ENCODE measurements at regions not wholly inside any gene's neighbourhood (a gene's known extent, or its start where the extent isn't known, plus 50 kb on each side); places are given as distances from the start of the nearest gene placed in this dataset.
A peak's percentile ranks its signal among the peaks of the same experiment; 100 is the strongest.
"Not testable (repeated sequence)": the region's sequence is repeated elsewhere in the genome, so short reads cannot be mapped to it uniquely, and the experiment has no call there.

DNA sequence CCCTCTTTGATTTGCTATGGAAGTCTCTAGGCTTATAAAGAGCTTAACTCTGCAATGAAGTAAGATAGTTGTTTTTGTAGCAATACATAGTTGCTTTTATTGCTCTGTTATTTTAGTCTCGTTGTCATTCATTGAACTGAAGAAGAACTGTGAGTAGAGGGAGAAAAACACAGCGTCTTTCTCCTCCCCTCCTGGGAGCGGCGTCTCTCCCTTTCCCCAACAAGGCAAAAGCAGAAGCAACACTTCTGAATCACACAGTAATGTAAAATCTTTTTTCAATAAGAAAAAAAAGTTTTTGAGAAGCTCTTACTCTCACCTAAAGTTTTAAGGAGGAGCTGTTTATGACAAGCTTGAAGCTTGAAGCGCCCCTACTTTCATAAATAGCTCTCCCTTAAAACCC, 119.3 kb upstream of the SLC7A14 start:
- no peak for DNase-seq (ENCODE audit: low read depth)

DNA sequence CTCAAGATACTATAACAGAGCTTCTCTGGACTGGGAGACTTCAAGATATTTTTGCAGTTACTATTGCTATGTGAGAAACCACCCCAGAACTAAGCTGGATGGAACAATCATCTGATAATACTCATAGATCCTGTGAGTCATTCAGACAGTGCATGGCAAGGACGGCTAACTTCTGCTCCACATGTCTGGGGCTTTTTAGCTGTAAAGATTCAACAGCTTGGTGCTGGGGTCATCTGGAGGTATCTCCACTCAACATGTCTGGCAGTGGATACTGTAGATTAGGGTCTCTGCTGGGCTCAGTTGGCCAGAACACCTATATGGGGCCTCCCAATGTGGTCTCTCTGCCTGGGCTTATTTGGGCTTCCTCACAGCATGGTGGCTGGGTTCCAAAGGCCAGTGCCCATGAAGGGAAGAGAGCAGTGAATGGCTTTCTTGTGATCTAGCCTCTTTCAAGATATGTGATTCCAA, 117.3 kb upstream of the SLC7A14 start:
- DNase-seq (ENCODE audit: low read depth): peak; percentile 90

DNA sequence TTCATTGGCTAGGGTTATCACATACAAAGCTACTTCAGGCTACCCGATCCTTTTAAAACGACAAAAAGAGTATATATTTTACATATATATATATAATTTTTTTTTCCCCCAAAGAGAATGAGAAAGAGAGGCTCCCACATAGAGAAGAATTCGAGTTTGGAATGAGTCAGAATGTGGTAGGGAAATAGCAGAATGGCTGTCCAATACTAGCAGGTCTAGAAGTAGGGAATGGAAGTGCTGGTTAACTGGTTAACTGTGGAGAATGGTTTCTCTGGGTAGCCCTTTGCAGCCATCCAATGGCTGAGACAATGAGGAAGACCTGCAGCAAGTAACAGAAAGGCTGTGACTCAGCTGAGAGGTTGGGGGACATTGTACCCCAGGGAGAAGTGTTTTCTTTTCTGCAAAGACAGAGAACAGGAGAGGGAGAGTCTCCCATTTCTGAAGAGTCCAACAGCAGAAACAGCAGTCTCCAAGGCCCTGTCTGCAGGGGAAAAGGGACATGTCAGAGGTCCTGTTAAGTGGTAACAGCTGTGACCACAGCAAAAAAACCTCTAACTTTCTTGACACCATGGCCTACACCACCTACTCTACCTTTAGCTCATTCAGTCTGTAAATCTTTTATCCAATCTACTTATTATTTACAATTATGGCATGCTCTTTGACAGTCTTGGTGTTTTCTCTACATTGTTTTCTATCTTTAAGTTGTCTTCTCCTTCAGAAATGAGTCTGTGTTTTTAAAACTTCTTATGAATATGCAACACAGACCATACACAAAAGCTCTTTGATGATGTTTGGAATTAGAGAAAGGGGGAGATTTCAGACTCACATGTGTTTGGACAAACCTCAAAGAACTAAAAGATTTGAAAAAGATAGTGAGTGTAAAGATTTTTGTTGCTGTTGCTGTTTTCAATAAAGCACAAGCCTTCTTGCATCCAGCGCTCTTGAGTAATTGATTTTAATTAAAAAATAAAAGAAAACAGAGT, 116.1 kb upstream of the SLC7A14 start:
- no peak for DNase-seq (ENCODE audit: low read depth)

DNA sequence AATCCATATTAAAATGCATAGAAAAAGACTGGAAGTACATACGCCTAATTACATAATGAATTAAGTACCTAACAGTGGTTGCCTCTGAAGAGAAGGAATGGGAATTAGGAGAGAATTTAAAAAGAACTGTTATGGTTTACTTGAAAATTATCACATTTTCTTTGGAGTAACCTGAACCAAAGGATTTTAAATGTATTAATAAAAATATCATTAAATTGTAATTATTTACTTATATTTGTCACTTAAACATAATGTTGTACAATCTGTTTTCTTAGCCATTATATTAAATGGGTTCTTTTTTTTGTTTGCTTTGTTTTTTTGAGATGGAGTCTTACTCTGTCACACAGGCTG, 114.2 kb upstream of the SLC7A14 start:
- no peak for DNase-seq (ENCODE audit: low read depth)

DNA sequence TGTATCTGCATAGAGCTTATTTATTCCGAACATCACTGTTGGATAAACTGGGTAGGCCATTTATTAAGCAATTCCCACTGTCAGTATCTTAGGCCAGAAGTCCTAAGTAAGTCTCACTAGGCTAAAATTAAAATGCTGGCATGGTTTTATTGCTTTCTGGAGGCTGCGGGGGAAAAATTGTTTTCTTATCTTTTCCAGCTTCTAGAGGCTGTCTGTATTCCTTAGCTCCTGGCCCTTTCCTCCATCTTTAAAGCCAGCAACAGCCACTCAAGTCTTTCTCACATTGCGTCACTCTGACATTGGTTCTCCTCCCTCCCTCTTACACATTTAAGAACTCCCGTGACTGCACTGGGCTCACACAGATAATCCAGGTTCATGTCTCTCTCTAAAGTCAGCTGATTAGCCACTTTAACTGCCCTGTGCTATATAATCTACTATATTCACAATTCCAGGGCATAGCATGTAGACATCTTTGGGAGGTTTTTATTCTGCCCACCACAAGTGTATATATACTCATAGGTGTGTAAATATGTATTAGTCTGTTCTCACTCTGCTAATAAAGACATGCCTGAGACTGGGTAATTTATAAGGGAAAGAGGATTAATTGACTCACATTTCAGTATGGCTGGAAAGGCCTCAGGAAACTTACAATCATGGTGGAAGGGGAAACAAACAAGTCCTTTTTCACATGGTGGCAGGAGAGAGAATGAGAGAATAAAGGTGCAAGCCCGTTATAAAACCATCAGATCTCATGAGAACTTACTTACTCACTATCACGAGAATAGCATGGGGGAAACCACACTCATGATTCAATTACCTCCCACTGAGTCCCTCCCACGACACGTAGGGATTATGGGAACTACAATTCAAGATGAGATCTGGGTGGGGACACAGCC, 113.5 kb upstream of the SLC7A14 start:
- no peak for DNase-seq (ENCODE audit: low read depth)

DNA sequence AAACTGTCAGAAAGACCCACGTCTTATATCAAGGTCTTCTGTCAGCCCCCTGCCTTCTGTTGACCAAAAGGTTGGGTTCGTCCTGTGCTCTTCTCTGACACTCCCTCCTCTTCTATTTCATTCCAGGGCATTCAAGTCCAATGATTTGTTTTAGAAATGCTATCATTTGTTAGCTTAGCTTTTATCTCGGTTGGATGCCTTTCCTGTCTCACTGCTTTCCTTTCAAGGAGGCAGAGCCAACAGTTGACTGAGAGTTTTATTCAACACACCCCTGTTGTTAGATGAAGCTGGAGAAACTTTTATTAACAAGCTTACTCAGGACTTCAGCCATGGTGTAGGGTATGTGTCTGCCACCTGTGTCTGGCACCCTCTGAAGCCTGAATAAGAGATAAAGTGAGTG, 112.0 kb upstream of the SLC7A14 start:
- DNase-seq (ENCODE audit: low read depth): no peak

DNA sequence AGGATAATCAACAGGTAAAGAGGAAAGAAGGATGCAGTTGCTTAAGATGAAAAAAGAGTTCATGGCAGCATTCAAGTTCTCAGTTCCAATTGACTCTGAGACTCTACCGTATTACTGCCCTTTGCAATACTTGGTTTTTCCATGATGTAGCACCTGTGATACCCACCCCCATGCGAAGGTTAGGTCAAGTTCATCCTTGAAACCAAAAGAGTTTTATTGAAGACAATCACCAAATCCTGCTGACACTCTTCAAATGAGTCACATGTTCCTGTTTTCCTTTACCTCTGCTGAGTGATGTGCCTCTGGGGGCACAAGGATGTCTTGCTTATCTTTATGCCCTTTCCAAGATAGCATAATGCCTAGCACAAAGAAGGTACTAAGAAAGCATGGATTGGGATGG, 111.3 kb upstream of the SLC7A14 start:
- no peak for DNase-seq (ENCODE audit: low read depth)

DNA sequence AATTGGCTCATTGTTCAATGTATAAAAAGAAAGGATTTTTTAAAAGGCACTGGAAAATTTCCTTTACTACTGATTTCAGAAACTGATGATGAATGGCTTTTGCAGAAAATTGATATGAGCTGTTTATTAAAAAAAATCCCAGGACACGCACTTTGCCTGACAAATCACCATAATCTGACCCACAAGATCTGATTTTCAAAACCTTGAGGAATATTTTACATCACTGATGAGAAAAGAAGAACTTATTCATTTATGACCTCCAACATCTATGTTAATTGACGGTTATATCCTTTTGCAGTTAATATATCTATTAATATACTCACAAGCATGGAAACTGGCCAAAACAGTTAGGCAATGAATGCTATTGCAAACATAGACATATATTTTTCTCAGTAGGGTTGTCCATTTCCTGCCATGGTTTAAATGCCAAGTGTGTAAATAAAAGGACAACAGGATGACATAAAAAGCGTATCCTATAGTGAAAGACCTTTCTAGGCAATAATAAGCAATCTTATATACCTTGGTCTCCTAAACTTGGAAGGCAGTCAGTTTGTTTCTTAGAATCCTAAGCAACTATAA, 109.7 kb upstream of the SLC7A14 start:
- no peak for DNase-seq (ENCODE audit: low read depth)

DNA sequence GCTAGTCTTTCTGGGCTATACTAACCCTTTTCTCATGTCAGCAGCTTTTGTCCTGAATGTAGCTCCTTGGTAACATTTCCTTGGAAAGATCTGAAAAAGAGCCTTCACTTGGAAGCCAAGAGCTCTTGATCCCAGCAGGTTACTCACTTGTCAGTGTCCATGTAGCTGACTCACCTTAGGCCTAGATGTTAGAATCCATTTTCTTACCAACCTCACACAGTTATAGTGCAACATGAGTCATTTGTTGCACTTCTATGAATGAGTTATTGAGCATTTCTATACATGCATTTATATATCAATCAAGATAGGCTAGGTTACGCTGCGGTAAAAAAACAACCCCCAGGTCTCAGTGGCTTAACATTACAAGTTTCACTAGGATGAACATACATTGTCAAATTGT, 106.8 kb upstream of the SLC7A14 start:
- no peak for DNase-seq (ENCODE audit: low read depth)

DNA sequence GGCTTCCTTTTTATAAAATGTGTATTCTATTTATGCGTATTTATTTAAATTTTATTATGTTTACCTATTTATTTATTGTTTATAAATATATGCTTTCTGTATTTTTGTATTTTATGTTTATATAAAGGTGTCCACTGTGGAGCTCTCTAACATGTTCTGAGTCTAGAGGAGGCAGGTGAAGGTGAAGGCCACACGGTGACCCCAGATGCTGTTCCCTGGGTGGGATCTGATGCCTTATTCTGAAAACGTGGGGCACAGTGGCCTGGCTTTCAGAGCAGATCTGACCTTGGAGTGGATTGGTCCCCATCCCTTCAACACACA, 104.7 kb upstream of the SLC7A14 start:
- DNase-seq (ENCODE audit: low read depth): no peak

DNA sequence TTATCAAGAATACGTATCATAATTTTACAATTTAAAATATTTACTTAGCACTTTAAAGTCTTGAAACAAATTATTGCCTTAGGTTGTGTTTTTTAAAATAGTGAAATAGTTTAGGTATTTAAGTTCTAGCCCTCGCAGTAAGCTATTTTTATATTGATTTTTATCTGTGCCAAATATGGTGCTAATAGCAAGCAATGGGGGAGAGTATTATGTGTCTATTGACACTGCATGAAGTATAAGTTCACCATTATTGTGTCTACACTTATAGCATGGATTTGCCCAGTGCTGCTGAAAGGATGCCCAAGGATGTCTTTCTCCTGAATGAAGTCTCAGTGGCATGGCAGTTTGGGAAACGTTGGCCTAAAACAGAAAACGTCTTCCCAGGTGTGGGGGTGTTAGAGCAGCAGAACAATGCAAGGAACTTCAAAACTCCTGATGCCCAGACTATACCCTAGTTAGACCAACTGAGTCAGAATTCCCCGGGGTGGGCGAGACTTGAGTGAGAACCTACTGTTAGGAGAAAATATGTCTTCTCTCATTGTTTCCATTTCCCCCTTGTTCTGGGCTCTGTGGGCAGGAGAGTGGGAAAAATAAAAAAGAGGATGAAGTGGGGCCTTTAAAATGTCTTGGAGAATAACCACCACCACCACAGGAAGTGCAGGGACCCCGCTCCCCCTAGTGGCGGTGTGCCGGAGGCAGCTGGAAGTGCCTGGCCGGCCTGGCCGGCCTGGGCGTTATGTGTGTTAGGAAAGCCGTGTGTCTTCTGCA, 104.2 kb upstream of the SLC7A14 start:
- DNase-seq (ENCODE audit: low read depth): peak; percentile 39

DNA sequence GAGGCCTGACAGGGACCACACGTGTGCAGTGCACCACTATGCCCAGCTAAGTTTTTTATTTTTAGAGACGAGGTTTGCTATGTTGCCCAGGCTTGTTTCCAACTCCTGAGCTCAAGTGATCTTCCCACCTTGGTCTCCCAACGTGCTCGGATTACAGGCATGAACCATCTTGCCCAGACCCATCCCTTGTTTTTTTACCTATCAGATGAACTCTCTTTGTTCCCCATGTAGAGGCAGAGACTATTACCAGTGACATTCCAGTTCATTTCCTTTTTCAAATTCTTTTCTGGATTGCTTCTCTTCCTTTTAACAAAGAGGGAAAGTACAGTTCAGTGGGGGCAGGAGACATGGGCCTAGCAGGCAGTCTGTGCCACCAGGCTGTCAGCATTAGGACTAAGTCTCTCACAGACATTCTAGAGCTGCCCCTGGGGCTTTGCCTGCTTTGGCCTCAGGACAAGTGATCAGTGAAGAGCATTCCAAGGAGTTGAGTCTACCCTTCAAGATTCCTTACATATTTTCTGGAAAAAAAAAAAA, 103.5 kb upstream of the SLC7A14 start:
- DNase-seq (ENCODE audit: low read depth): peak; percentile 99

DNA sequence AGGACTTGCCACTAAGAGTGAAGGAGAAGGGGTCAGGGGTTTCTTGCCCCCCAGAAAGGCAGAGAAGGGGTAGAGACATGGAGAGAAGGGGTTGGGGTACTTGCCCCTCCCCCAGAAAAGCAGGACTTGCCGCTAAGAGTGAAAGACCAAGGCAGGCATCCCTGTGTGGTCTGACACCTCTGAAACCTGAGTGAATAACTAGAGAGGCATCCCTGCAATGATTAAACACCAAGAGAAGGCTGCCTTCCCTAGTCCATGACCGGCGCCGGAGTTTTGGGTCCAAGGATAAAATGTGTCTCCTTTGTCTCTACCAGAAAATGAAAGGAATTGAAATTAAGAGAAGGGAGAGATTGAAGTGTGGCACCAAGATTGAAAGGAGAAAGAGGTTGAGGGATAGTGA, 102.3 kb upstream of the SLC7A14 start:
- DNase-seq (ENCODE audit: low read depth): not testable (repeated sequence)

DNA sequence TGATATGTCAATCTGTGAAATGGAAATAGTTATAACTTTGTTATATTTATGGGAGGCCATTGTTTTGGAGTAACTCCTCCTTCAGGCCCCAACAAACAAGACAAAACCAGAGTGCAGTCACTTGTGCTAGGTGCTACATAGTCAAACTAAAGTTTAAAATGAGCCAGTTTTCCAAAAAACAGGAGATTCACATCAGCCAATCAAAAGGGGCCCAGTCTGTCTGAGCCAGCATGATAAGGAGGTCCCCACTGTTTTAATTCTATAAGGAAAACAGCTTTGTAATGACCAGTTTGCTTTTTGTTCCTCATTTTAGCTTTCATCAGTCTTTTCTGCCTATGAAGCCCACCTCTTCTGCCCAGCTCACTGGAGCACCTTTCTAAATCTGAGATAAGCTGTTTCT, 94.7 kb upstream of the SLC7A14 start:
- no peak for DNase-seq (ENCODE audit: low read depth)

DNA sequence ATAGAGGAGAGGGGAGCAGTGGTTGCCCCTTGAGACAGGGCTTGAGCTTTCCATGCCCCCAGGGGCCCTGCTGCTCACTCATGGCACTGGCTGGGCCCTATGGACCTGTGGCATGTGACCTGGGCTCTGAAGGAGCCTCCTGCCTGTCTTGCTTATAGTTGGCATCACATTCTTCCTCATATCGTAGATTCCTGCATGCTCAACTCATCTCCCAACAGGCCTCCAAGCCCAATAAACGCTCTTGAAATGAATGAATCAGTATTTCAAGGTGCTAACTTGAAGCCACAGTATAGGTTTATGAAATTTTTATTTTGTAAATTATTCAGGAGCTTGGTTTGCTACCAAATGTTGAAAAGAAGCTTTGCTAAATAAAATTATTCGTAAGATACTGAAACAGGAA, 93.3 kb upstream of the SLC7A14 start:
- DNase-seq (ENCODE audit: low read depth): peak; percentile 14

DNA sequence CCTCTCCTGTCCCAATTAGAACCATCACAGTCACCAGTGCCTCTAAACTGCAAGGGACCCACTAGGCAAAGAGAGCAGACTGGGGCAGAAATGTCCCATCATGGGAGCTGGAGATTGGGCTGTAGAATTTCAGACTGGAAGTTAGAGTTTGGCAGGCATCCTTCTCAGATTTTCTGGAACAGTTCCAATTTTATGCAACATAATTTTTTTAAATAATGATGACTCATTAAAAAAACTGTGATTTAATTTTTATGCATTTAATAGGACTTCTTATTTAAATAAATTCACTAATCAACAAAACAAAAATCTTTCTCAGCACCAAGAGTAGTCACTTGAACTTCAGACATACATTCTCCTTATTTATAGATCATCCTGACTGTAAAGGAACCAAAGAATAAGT, 84.6 kb upstream of the SLC7A14 start:
- DNase-seq (ENCODE audit: low read depth): no peak

DNA sequence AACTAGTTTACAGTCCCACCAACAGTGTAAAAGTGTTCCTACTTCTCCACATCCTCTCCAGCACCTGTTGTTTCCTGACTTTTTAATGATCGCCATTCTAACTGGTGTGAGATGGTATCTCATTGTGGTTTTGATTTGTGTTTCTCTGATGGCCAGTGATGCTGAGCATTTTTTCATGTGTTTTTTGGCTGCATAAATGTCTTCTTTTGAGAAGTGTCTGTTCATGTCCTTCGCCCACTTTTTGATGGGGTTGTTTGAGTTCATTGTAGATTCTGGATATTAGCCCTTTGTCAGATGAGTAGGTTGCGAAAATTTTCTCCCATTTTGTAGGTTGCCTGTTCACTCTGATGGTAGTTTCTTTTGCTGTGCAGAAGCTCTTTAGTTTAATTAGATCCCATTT, 77.1 kb upstream of the SLC7A14 start:
- not testable (repeated sequence) for DNase-seq (ENCODE audit: low read depth)

DNA sequence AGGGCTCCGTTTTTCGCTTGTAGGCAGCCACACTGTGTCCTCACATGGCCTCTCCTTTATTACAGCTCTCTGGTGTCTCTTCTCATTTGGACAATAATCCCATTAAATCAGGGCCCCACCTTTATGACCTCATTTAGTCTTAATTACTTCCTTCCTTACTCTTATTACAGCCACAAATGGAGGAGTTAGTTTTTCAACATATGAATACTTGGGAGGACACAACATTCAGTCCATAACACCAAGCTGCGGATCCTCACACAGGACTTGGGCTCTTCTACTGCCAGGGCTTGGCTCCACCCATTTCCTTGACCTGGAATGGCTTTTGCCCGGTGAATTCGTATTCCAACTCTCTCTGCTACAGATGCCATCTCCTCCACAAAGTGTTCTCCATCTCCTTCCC, 74.3 kb upstream of the SLC7A14 start:
- no peak for DNase-seq (ENCODE audit: low read depth)

DNA sequence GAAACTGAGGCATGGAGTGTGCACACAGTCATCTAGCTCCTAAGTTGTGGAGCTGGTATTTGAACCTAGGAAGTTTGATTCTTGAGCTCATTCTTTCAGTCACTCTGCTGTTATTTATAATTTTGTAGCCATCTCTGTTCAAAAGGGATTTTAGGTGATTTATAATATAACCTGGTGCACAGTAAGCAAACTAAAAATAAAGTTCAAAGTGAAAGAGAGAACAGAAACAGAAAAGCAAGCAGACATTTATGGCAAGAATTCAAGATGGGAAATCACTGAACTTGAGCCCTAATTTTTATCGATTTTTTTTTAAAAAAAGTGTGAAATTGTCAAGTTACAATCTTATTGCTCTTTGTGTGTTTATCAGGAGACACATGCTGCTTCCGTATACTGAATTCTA, 71.4 kb upstream of the SLC7A14 start:
- no peak for DNase-seq (ENCODE audit: low read depth)

DNA sequence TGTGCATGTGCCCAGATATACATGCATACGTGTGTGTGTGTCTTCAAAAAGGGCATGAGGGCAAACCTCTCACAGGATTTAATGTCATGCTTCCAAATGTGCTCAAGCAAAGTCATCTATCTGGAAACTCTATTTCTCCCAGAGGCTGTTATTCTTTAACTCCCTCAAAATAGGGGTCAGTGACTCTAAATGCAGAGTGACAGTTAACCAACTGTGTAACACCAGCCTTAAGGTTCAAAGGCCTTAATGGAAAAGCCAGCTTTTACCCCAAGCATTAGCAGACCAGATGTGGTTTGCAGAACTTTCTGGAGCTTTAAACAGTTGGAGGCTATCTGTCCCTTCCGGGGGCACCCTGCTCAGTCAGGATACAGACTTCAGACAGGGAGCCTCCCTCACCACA, 70.4 kb upstream of the SLC7A14 start:
- no peak for DNase-seq (ENCODE audit: low read depth)

DNA sequence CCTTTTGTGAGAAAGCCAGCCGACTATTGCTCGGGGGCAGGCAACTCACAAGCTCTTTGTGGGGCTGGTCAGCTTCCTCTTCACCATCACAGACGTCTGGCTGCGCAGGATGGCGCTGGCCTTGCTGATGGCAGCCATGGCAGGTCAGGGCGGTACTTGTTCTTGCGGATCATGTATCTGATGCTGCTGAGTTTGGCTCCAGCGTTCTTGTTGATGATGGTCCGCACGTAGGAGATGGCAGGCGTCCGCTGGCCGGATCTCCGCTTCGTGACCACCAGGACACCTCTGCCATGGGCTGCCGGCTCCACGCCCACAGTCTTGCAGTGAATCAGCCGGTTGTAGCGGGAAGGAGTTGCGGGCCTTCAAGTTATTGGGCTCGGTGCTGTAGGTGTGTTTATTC, 67.9 kb upstream of the SLC7A14 start:
- no peak for DNase-seq (ENCODE audit: low read depth)

All from EH (cell line).